PC-9 (cell line): ENCODE measurements at regions not wholly inside any gene's neighbourhood (a gene's known extent, or its start where the extent isn't known, plus 50 kb on each side); places are given as distances from the start of the nearest gene placed in this dataset.

ENCODE experiments used
- CTCF ChIP-seq: fragments of 200-600 bp; sonication (generic); conservative IDR thresholded peaks from 2 replicates; pipeline ENCODE4 v1.6.1; 2017; ENCODE audit warnings: mixed run types, antibody characterized with exemption, mild to moderate bottlenecking, moderate library complexity
- EZH2 ChIP-seq: fragments of 200-600 bp; sonication (generic); IDR thresholded peaks from 2 replicates; pipeline ENCODE4 v1.8.0; 2017; ENCODE audit warnings: antibody characterized with exemption, low read depth

- no peak for TF ChIP-seq CTCF
- TF ChIP-seq EZH2, result no peak
Measured at GRCh38 chr1:36651176-36651910, 168.6 kb upstream of the CSF3R start.
